VCaP (cell line): ENCODE measurements at regions not wholly inside any gene's neighbourhood (a gene's known extent, or its start where the extent isn't known, plus 50 kb on each side); places are given as distances from the start of the nearest gene placed in this dataset.
"Not testable (repeated sequence)": the region's sequence is repeated elsewhere in the genome, so short reads cannot be mapped to it uniquely, and the experiment has no call there.

ENCODE experiments used
- H3K27ac ChIP-seq: fragments of 450-650 bp; 2 replicates; pipeline ENCODE4 v1.5.1; 2017
- CTCF ChIP-seq: fragments of 450-650 bp; conservative IDR thresholded peaks from 2 replicates; pipeline ENCODE4 v1.5.1; 2017; ENCODE audit warnings: mild to moderate bottlenecking, moderate library complexity

- TF ChIP-seq CTCF = no peak
- H3K27ac ChIP-seq = no peak overlapping the region
Measured at GRCh38 chr6:121694801-121695251, 259.4 kb downstream of the GJA1 start.

DNA sequence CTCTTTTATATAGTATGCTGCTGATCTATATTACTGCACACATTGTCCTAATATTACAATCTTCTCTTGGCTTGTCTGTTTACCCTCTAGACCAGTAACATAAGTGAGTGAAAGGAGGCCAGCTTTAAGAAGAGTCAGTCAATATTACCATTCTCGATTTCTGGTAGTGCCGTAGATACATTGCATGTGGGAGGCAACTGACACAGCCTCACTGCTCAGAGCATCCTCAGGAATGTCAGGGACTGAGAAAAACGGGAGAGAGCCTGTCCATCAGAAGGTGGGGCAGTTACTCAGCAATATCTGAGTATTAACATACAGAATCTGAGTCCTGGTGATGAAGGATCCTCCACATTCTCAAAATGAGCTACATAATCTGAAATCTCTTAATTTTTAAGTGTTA, 259.9 kb downstream of the GJA1 start:
- no peak overlapping the region for H3K27ac ChIP-seq
- no peak for TF ChIP-seq CTCF

GRCh38 chr6:121697921-121698320, 262.5 kb downstream of the GJA1 start:
- no peak for TF ChIP-seq CTCF
- H3K27ac ChIP-seq = no peak overlapping the region

- no peak for TF ChIP-seq CTCF
- no peak overlapping the region for H3K27ac ChIP-seq
Measured at GRCh38 chr6:121698617-121699016, 263.2 kb downstream of the GJA1 start.

DNA sequence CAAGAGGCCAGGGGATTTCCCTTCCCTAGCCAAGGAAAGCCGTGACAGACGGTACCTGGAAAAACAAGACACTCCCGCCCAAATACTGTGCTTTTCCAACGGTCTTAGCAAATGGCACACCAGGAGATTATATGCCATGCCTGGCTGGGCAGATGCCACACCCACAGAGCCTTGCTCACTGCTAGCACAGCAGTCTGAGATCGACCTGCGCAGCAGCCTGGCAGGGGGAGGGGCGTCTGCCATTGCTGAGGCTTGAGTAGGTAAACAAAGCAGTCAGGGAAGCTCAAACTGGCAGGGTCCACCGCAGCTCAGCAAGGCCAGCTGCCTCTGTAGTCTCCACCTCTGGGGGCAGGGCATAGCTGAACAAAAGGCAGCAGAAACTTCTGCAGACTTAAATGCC, 267.7 kb downstream of the GJA1 start:
- H3K27ac ChIP-seq = not testable (repeated sequence)

GRCh38 chr6:121711472-121711871, 276.0 kb downstream of the GJA1 start:
- no peak for TF ChIP-seq CTCF

GRCh38 chr6:121717686-121718085, 282.2 kb downstream of the GJA1 start:
- TF ChIP-seq CTCF = no peak
- no peak overlapping the region for H3K27ac ChIP-seq

More at GRCh38 chr6:121711472-121711871, 276.0 kb downstream of the GJA1 start:
- no peak overlapping the region for H3K27ac ChIP-seq

DNA sequence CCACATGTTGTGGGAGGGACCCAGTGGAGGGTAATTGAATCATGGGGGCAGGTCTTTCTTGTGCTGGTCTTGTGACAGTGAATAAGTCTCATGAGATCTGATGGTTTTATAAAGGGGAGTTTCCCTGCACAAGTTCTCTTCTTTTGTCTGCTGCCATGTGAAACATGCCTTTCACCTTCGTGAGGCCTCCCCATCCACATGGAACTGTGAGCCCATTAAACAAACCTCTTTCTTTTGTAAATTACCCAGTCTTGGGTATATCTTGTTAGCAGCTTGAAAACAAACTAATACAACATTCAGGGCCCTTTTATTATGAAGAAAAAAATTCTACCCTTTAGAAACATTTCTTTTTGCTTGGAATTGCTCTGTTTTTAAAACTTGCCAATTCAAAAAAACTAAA, 285.4 kb downstream of the GJA1 start:
- H3K27ac ChIP-seq = not testable (repeated sequence)

- no peak overlapping the region for H3K27ac ChIP-seq
- no peak for TF ChIP-seq CTCF
Measured at GRCh38 chr6:121723623-121724022, 288.2 kb downstream of the GJA1 start.
